ENCODE measurements at regions not wholly inside any gene's neighbourhood (a gene's known extent, or its start where the extent isn't known, plus 50 kb on each side); places are given as distances from the start of the nearest gene placed in this dataset.
A peak's percentile ranks its signal among the peaks of the same experiment; 100 is the strongest.
"Not testable (repeated sequence)": the region's sequence is repeated elsewhere in the genome, so short reads cannot be mapped to it uniquely, and the experiment has no call there.

GRCh38 chr4:159736411-159736810, 633.5 kb downstream of the RAPGEF2 start:
- DNase-seq (ENCODE audit: low read depth in 2 of 2): no peak

- DNase-seq (ENCODE audit: low read depth in 2 of 2): no peak
Measured at GRCh38 chr4:159743971-159744370, 641.1 kb downstream of the RAPGEF2 start.

- DNase-seq (ENCODE audit: low read depth in 2 of 2): no peak
Measured at GRCh38 chr4:159747983-159748382, 645.1 kb downstream of the RAPGEF2 start.

GRCh38 chr4:159748834-159749444, 646.1 kb downstream of the RAPGEF2 start:
- DNase-seq (ENCODE audit: low read depth in 2 of 2): no peak

GRCh38 chr4:159757499-159757898, 654.6 kb downstream of the RAPGEF2 start:
- DNase-seq (ENCODE audit: low read depth in 2 of 2): no peak

- no peak for DNase-seq (ENCODE audit: low read depth in 2 of 2)
Measured at GRCh38 chr4:159758061-159758460, 655.2 kb downstream of the RAPGEF2 start.

- DNase-seq (ENCODE audit: low read depth in 2 of 2): no peak
Measured at GRCh38 chr4:159762672-159763071, 659.8 kb downstream of the RAPGEF2 start.

GRCh38 chr4:159764343-159764952, 661.6 kb downstream of the RAPGEF2 start:
- no peak for DNase-seq (ENCODE audit: low read depth in 2 of 2)

- DNase-seq (ENCODE audit: low read depth in 2 of 2): peak in 1 of 2 experiments; percentile 47
Measured at GRCh38 chr4:159765382-159765781, 662.5 kb downstream of the RAPGEF2 start.

- DNase-seq (ENCODE audit: low read depth in 2 of 2): no peak
Measured at GRCh38 chr4:159766241-159766640, 663.4 kb downstream of the RAPGEF2 start.

GRCh38 chr4:159767406-159767805, 664.5 kb downstream of the RAPGEF2 start:
- peak in 1 of 2 experiments; percentile 46 for DNase-seq (ENCODE audit: low read depth in 2 of 2)

GRCh38 chr4:159768016-159768415, 665.1 kb downstream of the RAPGEF2 start:
- no peak for DNase-seq (ENCODE audit: low read depth in 2 of 2)

- DNase-seq (ENCODE audit: low read depth in 2 of 2): no peak
Measured at GRCh38 chr4:159770401-159770800, 667.5 kb downstream of the RAPGEF2 start.

GRCh38 chr4:159770969-159771368, 668.1 kb downstream of the RAPGEF2 start:
- DNase-seq (ENCODE audit: low read depth in 2 of 2): no peak

GRCh38 chr4:159776961-159777360, 674.1 kb downstream of the RAPGEF2 start:
- DNase-seq (ENCODE audit: low read depth in 2 of 2): no peak

- no peak for DNase-seq (ENCODE audit: low read depth in 2 of 2)
Measured at GRCh38 chr4:159777689-159778088, 674.8 kb downstream of the RAPGEF2 start.

GRCh38 chr4:159778298-159778697, 675.4 kb downstream of the RAPGEF2 start:
- DNase-seq (ENCODE audit: low read depth in 2 of 2): no peak

- DNase-seq (ENCODE audit: low read depth in 2 of 2): no peak
Measured at GRCh38 chr4:159779716-159780115, 676.8 kb downstream of the RAPGEF2 start.

- no peak for DNase-seq (ENCODE audit: low read depth in 2 of 2)
Measured at GRCh38 chr4:159780196-159780922, 677.5 kb downstream of the RAPGEF2 start.

- no peak for DNase-seq (ENCODE audit: low read depth in 2 of 2)
Measured at GRCh38 chr4:159787901-159788300, 685.0 kb downstream of the RAPGEF2 start.

- DNase-seq (ENCODE audit: low read depth in 2 of 2): no peak
Measured at GRCh38 chr4:159791334-159791733, 688.5 kb downstream of the RAPGEF2 start.

GRCh38 chr4:159804592-159804991, 701.7 kb downstream of the RAPGEF2 start:
- not testable (repeated sequence) for DNase-seq (ENCODE audit: low read depth in 2 of 2)

- peak; percentile 4 to 5 for DNase-seq (ENCODE audit: low read depth in 2 of 2)
Measured at GRCh38 chr4:159823743-159824142, 720.9 kb downstream of the RAPGEF2 start.
